ENCODE measurements at regions not wholly inside any gene's neighbourhood (a gene's known extent, or its start where the extent isn't known, plus 50 kb on each side); places are given as distances from the start of the nearest gene placed in this dataset.

DNA sequence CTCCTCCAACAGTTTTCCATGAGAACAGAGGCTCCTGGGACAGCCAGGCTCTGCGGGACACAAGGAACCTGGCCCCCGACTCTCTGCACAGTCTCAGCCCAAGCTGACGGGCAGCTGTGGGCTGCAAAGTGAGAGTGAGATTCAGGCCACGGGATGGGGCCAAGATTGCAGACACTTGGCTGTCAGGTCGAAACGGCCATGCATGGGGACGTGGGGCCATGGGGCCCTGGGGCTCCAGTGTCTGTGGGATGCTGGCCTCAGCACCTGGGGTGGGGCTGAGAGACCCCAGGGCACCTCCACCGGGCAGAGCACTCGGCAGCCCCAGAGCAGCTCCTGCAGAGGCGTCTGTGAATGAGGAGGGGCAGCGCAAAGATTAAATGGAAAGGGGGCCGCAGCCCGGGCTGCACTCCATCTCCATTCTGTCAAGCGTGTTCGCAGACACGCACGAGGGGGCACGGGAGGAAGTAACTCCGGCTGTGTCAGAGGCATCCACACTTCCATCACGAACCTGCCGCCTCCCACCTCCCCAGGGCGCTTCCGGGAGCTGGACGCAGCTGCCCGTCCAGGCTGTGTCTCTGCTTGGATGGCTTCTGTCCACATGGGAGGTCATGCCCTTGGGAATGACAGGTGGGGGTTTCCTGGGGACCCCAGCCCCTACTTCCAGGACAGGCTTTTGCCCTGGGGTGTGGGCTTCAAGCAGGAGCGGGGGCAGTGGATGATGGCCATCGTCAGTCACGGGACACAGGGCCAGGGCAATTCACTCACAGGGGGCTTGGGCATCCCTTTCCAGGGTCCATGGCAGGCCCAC is 82.8 kb upstream of the NKX1-1 start:
- Mint-ChIP-seq H3K4me1 (ENCODE audit: low read depth, unreplicated experiment) (no peaks in the 10 kb centered on the region), H3K27ac (ENCODE audit: unreplicated experiment) (no peak overlapping the region), H3K9me3 (ENCODE audit: unreplicated experiment) (peaks cover 13% of the 10 kb centered on the region), H3K4me3 (ENCODE audit: unreplicated experiment) (no peak overlapping the region), H3K36me3 (ENCODE audit: unreplicated experiment) (peaks cover 14% of the 10 kb centered on the region), H3K27me3 (ENCODE audit: unreplicated experiment) (peaks cover 6% of the 10 kb centered on the region)
- peak; percentile 7 for DNase-seq
- TF ChIP-seq CTCF (IDR thresholded peaks at IDR 0.05; ENCODE audit: partially characterized antibody, unreplicated experiment): no peak

- H3K36me3 Mint-ChIP-seq (ENCODE audit: unreplicated experiment): peaks cover 14% of the 10 kb centered on the region
- H3K9me3 Mint-ChIP-seq (ENCODE audit: unreplicated experiment): peaks cover 13% of the 10 kb centered on the region
- peaks cover 5% of the 10 kb centered on the region for H3K27me3 Mint-ChIP-seq (ENCODE audit: unreplicated experiment)
- H3K4me3 Mint-ChIP-seq (ENCODE audit: unreplicated experiment): no peak overlapping the region
- H3K4me1 Mint-ChIP-seq (ENCODE audit: low read depth, unreplicated experiment): no peaks in the 10 kb centered on the region
- TF ChIP-seq CTCF (IDR thresholded peaks at IDR 0.05; ENCODE audit: partially characterized antibody, unreplicated experiment): no peak
- no peak for DNase-seq
- no peak overlapping the region for H3K27ac Mint-ChIP-seq (ENCODE audit: unreplicated experiment)
These were observed 82.1 kb upstream of the NKX1-1 start for GRCh38 chr4:1488357-1488756.

- peaks cover 13% of the 10 kb centered on the region for H3K9me3 Mint-ChIP-seq (ENCODE audit: unreplicated experiment)
- TF ChIP-seq CTCF (IDR thresholded peaks at IDR 0.05; ENCODE audit: partially characterized antibody, unreplicated experiment): no peak
- H3K27ac Mint-ChIP-seq (ENCODE audit: unreplicated experiment): no peak overlapping the region
- DNase-seq: no peak
- peaks cover 5% of the 10 kb centered on the region for H3K27me3 Mint-ChIP-seq (ENCODE audit: unreplicated experiment)
- no peak overlapping the region for H3K4me3 Mint-ChIP-seq (ENCODE audit: unreplicated experiment)
- H3K4me1 Mint-ChIP-seq (ENCODE audit: low read depth, unreplicated experiment): no peaks in the 10 kb centered on the region
- H3K36me3 Mint-ChIP-seq (ENCODE audit: unreplicated experiment): peaks cover 14% of the 10 kb centered on the region
These were observed 81.5 kb upstream of the NKX1-1 start for GRCh38 chr4:1487761-1488160.

DNA sequence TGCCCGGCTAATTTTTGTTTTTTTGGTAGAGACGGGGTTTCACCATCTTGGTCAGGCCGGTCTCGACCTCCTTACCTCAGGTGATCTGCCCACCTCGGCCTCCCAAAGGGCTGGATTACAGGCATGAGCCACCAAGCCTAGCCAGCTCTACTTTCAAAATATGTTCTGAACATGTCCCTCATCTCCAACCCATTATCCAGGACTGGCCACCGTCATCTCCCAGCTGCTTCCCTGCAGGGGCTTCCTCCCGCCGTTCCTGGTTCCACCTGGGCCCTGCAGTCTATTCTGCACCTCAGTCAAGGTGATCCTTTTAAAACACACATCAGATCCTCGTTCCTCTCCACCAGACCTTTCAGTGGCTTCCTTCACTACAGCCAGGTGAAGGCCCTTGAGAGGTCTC is 80.9 kb upstream of the NKX1-1 start:
- no peak overlapping the region for H3K27ac Mint-ChIP-seq (ENCODE audit: unreplicated experiment)
- H3K27me3 Mint-ChIP-seq (ENCODE audit: unreplicated experiment): peaks cover 5% of the 10 kb centered on the region
- DNase-seq: no peak
- peaks cover 14% of the 10 kb centered on the region for H3K36me3 Mint-ChIP-seq (ENCODE audit: unreplicated experiment)
- no peak overlapping the region for H3K4me3 Mint-ChIP-seq (ENCODE audit: unreplicated experiment)
- H3K9me3 Mint-ChIP-seq (ENCODE audit: unreplicated experiment): peaks cover 13% of the 10 kb centered on the region
- no peak for TF ChIP-seq CTCF (IDR thresholded peaks at IDR 0.05; ENCODE audit: partially characterized antibody, unreplicated experiment)
- no peaks in the 10 kb centered on the region for H3K4me1 Mint-ChIP-seq (ENCODE audit: low read depth, unreplicated experiment)

DNA sequence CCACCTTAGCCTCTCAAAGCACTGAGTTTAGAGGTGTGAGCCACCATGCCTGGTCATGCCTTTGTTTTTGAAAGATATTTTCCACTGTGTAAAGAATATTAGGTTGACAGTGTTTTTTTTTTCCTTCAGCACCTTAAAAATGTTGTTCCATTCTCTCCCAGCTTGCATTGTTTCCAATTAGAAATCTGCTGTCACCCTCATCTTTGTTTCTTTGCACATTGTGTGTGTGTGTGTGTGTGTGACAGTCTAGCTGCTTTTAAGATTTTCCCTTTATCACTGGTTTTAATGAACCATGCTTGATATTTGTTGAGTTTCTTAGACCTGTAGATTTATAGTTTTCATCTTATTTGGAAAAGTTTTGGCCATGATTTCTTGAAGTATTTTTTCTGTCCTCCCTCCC is 79.0 kb upstream of the NKX1-1 start:
- H3K9me3 Mint-ChIP-seq (ENCODE audit: unreplicated experiment): peaks cover 16% of the 10 kb centered on the region
- no peak overlapping the region for H3K27ac Mint-ChIP-seq (ENCODE audit: unreplicated experiment)
- no peak for TF ChIP-seq CTCF (IDR thresholded peaks at IDR 0.05; ENCODE audit: partially characterized antibody, unreplicated experiment)
- no peak overlapping the region for H3K4me3 Mint-ChIP-seq (ENCODE audit: unreplicated experiment)
- no peaks in the 10 kb centered on the region for H3K4me1 Mint-ChIP-seq (ENCODE audit: low read depth, unreplicated experiment)
- peaks cover 5% of the 10 kb centered on the region for H3K27me3 Mint-ChIP-seq (ENCODE audit: unreplicated experiment)
- no peak for DNase-seq
- peaks cover 14% of the 10 kb centered on the region for H3K36me3 Mint-ChIP-seq (ENCODE audit: unreplicated experiment)
